HepG2 (cell line): ENCODE measurements at regions not wholly inside any gene's neighbourhood (a gene's known extent, or its start where the extent isn't known, plus 50 kb on each side); places are given as distances from the start of the nearest gene placed in this dataset.
"Not testable (repeated sequence)": the region's sequence is repeated elsewhere in the genome, so short reads cannot be mapped to it uniquely, and the experiment has no call there.

Source experiments
- CHD2 ChIP-seq: IDR thresholded peaks from 2 replicates; pipeline ENCODE4 v1.6.1; 2011; ENCODE audit warnings: low read depth, low read length, improper control_type of control experiment
- CREB1 ChIP-seq, 2 experiments: fragments of 450-650 bp in 1 of 2; IDR thresholded peaks; 2 replicates each; pipeline ENCODE4 v1.6.1; 2016 to 2017; ENCODE audit warnings: control low read depth in 1 of 2, mild to moderate bottlenecking in 1 of 2, missing compliant biosample characterization in 1 of 2, missing genetic modification characterization in 1 of 2
- CREM ChIP-seq, 2 experiments: sonication (generic) in 1 of 2; formaldehyde crosslinking in 1 of 2; IDR thresholded peaks; 2 replicates each; pipeline versions ENCODE4 v1.4.0 to v1.6.1; 2016 to 2020; ENCODE audit warnings: antibody characterized with exemption in 1 of 2, mild to moderate bottlenecking in 1 of 2, missing genetic modification reagents in 1 of 2
- RAD21 ChIP-seq: fragments of 450-650 bp; formaldehyde crosslinking; IDR thresholded peaks from 2 replicates; pipeline ENCODE4 v1.5.0; 2020; ENCODE audit warnings: mild to moderate bottlenecking
- TBX3 ChIP-seq: fragments of 450-650 bp; IDR thresholded peaks from 2 replicates; pipeline ENCODE4 v1.6.1; 2017; ENCODE audit warnings: antibody characterized with exemption, mild to moderate bottlenecking, inconsistent platforms, borderline replicate concordance
- ZNF773 ChIP-seq: sonication (generic); formaldehyde crosslinking; IDR thresholded peaks from 2 replicates; pipeline ENCODE4 v1.4.0; 2020; ENCODE audit warnings: missing genetic modification reagents, borderline replicate concordance
- TF ChIP-seq, protein P1 (sequence below): sonication (generic); formaldehyde crosslinking; IDR thresholded peaks from 2 replicates; pipeline ENCODE4 v1.5.0; 2020; ENCODE audit warnings: mild to moderate bottlenecking, missing genetic modification reagents, moderate library complexity

DNA sequence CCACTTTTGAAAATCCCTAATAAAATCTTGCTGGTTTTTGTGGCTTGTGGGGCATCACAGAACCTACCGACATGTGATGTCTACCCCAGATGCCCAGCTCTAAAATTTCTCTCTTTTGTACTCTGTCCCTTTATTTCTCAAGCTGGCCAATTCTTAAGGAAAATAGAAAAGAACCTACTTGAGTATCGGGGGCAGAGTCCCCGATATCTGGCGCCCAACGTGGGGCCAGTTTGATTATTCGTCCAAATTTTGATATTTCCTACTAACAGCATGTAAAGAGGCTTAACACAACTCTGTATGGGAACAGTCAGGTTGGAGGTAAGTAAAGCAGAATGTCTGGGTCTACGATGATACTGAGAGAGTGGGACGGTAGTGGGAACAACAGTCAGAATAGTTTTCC, 810.6 kb downstream of the SLC6A15 start:
- not testable (repeated sequence) for TF ChIP-seq CREB1 (IDR thresholded peaks at IDR 0.05); CREB1 (CRISPR knock-in tag; IDR thresholded peaks at IDR 0.05); CHD2; TBX3; CREM (IDR thresholded peaks at IDR 0.05); CREM (CRISPR knock-in tag; IDR thresholded peaks at IDR 0.05); ZNF773 (CRISPR knock-in tag); RAD21 (CRISPR knock-in tag)
- TF ChIP-seq, protein P1, sequence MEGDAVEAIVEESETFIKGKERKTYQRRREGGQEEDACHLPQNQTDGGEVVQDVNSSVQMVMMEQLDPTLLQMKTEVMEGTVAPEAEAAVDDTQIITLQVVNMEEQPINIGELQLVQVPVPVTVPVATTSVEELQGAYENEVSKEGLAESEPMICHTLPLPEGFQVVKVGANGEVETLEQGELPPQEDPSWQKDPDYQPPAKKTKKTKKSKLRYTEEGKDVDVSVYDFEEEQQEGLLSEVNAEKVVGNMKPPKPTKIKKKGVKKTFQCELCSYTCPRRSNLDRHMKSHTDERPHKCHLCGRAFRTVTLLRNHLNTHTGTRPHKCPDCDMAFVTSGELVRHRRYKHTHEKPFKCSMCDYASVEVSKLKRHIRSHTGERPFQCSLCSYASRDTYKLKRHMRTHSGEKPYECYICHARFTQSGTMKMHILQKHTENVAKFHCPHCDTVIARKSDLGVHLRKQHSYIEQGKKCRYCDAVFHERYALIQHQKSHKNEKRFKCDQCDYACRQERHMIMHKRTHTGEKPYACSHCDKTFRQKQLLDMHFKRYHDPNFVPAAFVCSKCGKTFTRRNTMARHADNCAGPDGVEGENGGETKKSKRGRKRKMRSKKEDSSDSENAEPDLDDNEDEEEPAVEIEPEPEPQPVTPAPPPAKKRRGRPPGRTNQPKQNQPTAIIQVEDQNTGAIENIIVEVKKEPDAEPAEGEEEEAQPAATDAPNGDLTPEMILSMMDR (CRISPR knock-in tag): not testable (repeated sequence)
